ENCODE measurements at regions not wholly inside any gene's neighbourhood (a gene's known extent, or its start where the extent isn't known, plus 50 kb on each side); places are given as distances from the start of the nearest gene placed in this dataset.

- Histone ChIP-seq H3K27ac (ENCODE audit: low read depth, low read length) (no peak overlapping the region), H3K79me2 (ENCODE audit: control insufficient read depth, insufficient read depth, low read length, unreplicated experiment) (no peaks in the 10 kb centered on the region), H3K4me1 (ENCODE audit: control insufficient read depth, insufficient read depth, low read length, unreplicated experiment) (no peaks in the 10 kb centered on the region), H3K4me3 (ENCODE audit: low read depth, low read length) (no peak overlapping the region), H3K36me3 (ENCODE audit: insufficient read depth, low read length) (no peaks in the 10 kb centered on the region), H3K27me3 (ENCODE audit: insufficient read depth, low read length) (peaks cover 18% of the 10 kb centered on the region), H2AFZ (ENCODE audit: low read length, unreplicated experiment) (no peak overlapping the region)
Measured at GRCh38 chr12:66851134-66851533, 172.3 kb upstream of the GRIP1 start.

- no peak overlapping the region for H2AFZ ChIP-seq (ENCODE audit: low read length, unreplicated experiment)
- H3K36me3 ChIP-seq (ENCODE audit: insufficient read depth, low read length) = no peaks in the 10 kb centered on the region
- H3K4me1 ChIP-seq (ENCODE audit: control insufficient read depth, insufficient read depth, low read length, unreplicated experiment) = no peaks in the 10 kb centered on the region
- peaks cover 18% of the 10 kb centered on the region for H3K27me3 ChIP-seq (ENCODE audit: insufficient read depth, low read length)
- H3K4me3 ChIP-seq (ENCODE audit: low read depth, low read length) = no peak overlapping the region
- no peak overlapping the region for H3K27ac ChIP-seq (ENCODE audit: low read depth, low read length)
- H3K79me2 ChIP-seq (ENCODE audit: control insufficient read depth, insufficient read depth, low read length, unreplicated experiment) = no peaks in the 10 kb centered on the region
Measured at GRCh38 chr12:66852091-66852490, 173.2 kb upstream of the GRIP1 start.

- no peaks in the 10 kb centered on the region for H3K36me3 ChIP-seq (ENCODE audit: insufficient read depth, low read length)
- H2AFZ ChIP-seq (ENCODE audit: low read length, unreplicated experiment) = no peak overlapping the region
- peaks cover 18% of the 10 kb centered on the region for H3K27me3 ChIP-seq (ENCODE audit: insufficient read depth, low read length)
- H3K4me1 ChIP-seq (ENCODE audit: control insufficient read depth, insufficient read depth, low read length, unreplicated experiment) = no peaks in the 10 kb centered on the region
- no peaks in the 10 kb centered on the region for H3K79me2 ChIP-seq (ENCODE audit: control insufficient read depth, insufficient read depth, low read length, unreplicated experiment)
- no peak overlapping the region for H3K27ac ChIP-seq (ENCODE audit: low read depth, low read length)
- H3K4me3 ChIP-seq (ENCODE audit: low read depth, low read length) = no peak overlapping the region
Measured at GRCh38 chr12:66852765-66853164, 173.9 kb upstream of the GRIP1 start.

- Histone ChIP-seq H3K79me2 (ENCODE audit: control insufficient read depth, insufficient read depth, low read length, unreplicated experiment) (no peaks in the 10 kb centered on the region), H2AFZ (ENCODE audit: low read length, unreplicated experiment) (no peak overlapping the region), H3K27ac (ENCODE audit: low read depth, low read length) (no peak overlapping the region), H3K4me1 (ENCODE audit: control insufficient read depth, insufficient read depth, low read length, unreplicated experiment) (no peaks in the 10 kb centered on the region), H3K27me3 (ENCODE audit: insufficient read depth, low read length) (0 out of 2 replicates have a peak, but pooled peaks cover 8% of the 10 kb centered on the region), H3K4me3 (ENCODE audit: low read depth, low read length) (no peak overlapping the region), H3K36me3 (ENCODE audit: insufficient read depth, low read length) (no peaks in the 10 kb centered on the region)
Measured at GRCh38 chr12:66859751-66860440, 181.0 kb upstream of the GRIP1 start.

GRCh38 chr12:66860752-66861750 lies 182.2 kb upstream of the GRIP1 start:
- H2AFZ ChIP-seq (ENCODE audit: low read length, unreplicated experiment) = no peak overlapping the region

GRCh38 chr12:66862356-66862985 lies 183.6 kb upstream of the GRIP1 start:
- no peak overlapping the region for H2AFZ ChIP-seq (ENCODE audit: low read length, unreplicated experiment)
- H3K36me3 ChIP-seq (ENCODE audit: insufficient read depth, low read length) = no peaks in the 10 kb centered on the region
- H3K27me3 ChIP-seq (ENCODE audit: insufficient read depth, low read length) = 0 out of 2 replicates have a peak, but pooled peaks cover 8% of the 10 kb centered on the region
- H3K27ac ChIP-seq (ENCODE audit: low read depth, low read length) = no peak overlapping the region
- no peak overlapping the region for H3K4me3 ChIP-seq (ENCODE audit: low read depth, low read length)
- no peaks in the 10 kb centered on the region for H3K79me2 ChIP-seq (ENCODE audit: control insufficient read depth, insufficient read depth, low read length, unreplicated experiment)
- no peaks in the 10 kb centered on the region for H3K4me1 ChIP-seq (ENCODE audit: control insufficient read depth, insufficient read depth, low read length, unreplicated experiment)

More at GRCh38 chr12:66860752-66861750, 182.2 kb upstream of the GRIP1 start:
- Histone ChIP-seq H3K79me2 (ENCODE audit: control insufficient read depth, insufficient read depth, low read length, unreplicated experiment) (no peaks in the 10 kb centered on the region), H3K27ac (ENCODE audit: low read depth, low read length) (no peak overlapping the region), H3K36me3 (ENCODE audit: insufficient read depth, low read length) (no peaks in the 10 kb centered on the region), H3K27me3 (ENCODE audit: insufficient read depth, low read length) (0 out of 2 replicates have a peak, but pooled peaks cover 8% of the 10 kb centered on the region), H3K4me3 (ENCODE audit: low read depth, low read length) (no peak overlapping the region), H3K4me1 (ENCODE audit: control insufficient read depth, insufficient read depth, low read length, unreplicated experiment) (no peaks in the 10 kb centered on the region)

GRCh38 chr12:66863276-66863675 lies 184.4 kb upstream of the GRIP1 start:
- no peak overlapping the region for H3K4me3 ChIP-seq (ENCODE audit: low read depth, low read length)
- H3K4me1 ChIP-seq (ENCODE audit: control insufficient read depth, insufficient read depth, low read length, unreplicated experiment) = no peaks in the 10 kb centered on the region
- no peak overlapping the region for H2AFZ ChIP-seq (ENCODE audit: low read length, unreplicated experiment)
- H3K27ac ChIP-seq (ENCODE audit: low read depth, low read length) = no peak overlapping the region
- peaks cover 8% of the 10 kb centered on the region; the same call in 1 of the 2 replicates for H3K27me3 ChIP-seq (ENCODE audit: insufficient read depth, low read length)
- H3K36me3 ChIP-seq (ENCODE audit: insufficient read depth, low read length) = no peaks in the 10 kb centered on the region
- no peaks in the 10 kb centered on the region for H3K79me2 ChIP-seq (ENCODE audit: control insufficient read depth, insufficient read depth, low read length, unreplicated experiment)

GRCh38 chr12:66877925-66878324 lies 199.0 kb upstream of the GRIP1 start:
- Histone ChIP-seq H3K36me3 (ENCODE audit: insufficient read depth, low read length) (no peaks in the 10 kb centered on the region), H3K79me2 (ENCODE audit: control insufficient read depth, insufficient read depth, low read length, unreplicated experiment) (no peaks in the 10 kb centered on the region), H3K4me3 (ENCODE audit: low read depth, low read length) (no peak overlapping the region), H2AFZ (ENCODE audit: low read length, unreplicated experiment) (no peak overlapping the region), H3K27ac (ENCODE audit: low read depth, low read length) (no peak overlapping the region), H3K27me3 (ENCODE audit: insufficient read depth, low read length) (peaks cover 14% of the 10 kb centered on the region), H3K4me1 (ENCODE audit: control insufficient read depth, insufficient read depth, low read length, unreplicated experiment) (no peaks in the 10 kb centered on the region)

GRCh38 chr12:66879409-66879808 lies 200.5 kb upstream of the GRIP1 start:
- no peak overlapping the region for H3K4me3 ChIP-seq (ENCODE audit: low read depth, low read length)
- no peak overlapping the region for H3K27ac ChIP-seq (ENCODE audit: low read depth, low read length)
- no peaks in the 10 kb centered on the region for H3K36me3 ChIP-seq (ENCODE audit: insufficient read depth, low read length)
- H3K27me3 ChIP-seq (ENCODE audit: insufficient read depth, low read length) = peaks cover 29% of the 10 kb centered on the region
- H2AFZ ChIP-seq (ENCODE audit: low read length, unreplicated experiment) = no peak overlapping the region
- no peaks in the 10 kb centered on the region for H3K4me1 ChIP-seq (ENCODE audit: control insufficient read depth, insufficient read depth, low read length, unreplicated experiment)
- no peaks in the 10 kb centered on the region for H3K79me2 ChIP-seq (ENCODE audit: control insufficient read depth, insufficient read depth, low read length, unreplicated experiment)

GRCh38 chr12:66881386-66881785 lies 202.5 kb upstream of the GRIP1 start:
- Histone ChIP-seq H3K27me3 (ENCODE audit: insufficient read depth, low read length) (peaks cover 41% of the 10 kb centered on the region), H3K4me3 (ENCODE audit: low read depth, low read length) (no peak overlapping the region), H2AFZ (ENCODE audit: low read length, unreplicated experiment) (no peak overlapping the region), H3K36me3 (ENCODE audit: insufficient read depth, low read length) (no peaks in the 10 kb centered on the region), H3K27ac (ENCODE audit: low read depth, low read length) (no peak overlapping the region), H3K4me1 (ENCODE audit: control insufficient read depth, insufficient read depth, low read length, unreplicated experiment) (no peaks in the 10 kb centered on the region), H3K79me2 (ENCODE audit: control insufficient read depth, insufficient read depth, low read length, unreplicated experiment) (no peaks in the 10 kb centered on the region)

All from ACC112 (cell line).